NCI-H526 (cell line): ENCODE measurements at regions not wholly inside any gene's neighbourhood (a gene's known extent, or its start where the extent isn't known, plus 50 kb on each side); places are given as distances from the start of the nearest gene placed in this dataset.
A peak's percentile ranks its signal among the peaks of the same experiment; 100 is the strongest.

ENCODE experiments used
- DNase-seq, 2 experiments: peaks; one replicate each; lab custom pipeline; 2025; lab: John Stamatoyannopoulos, UW

GRCh38 chr2:157184161-157184895, 73.2 kb upstream of the GALNT5 start:
- no peak for DNase-seq

GRCh38 chr2:157185476-157186227, 71.9 kb upstream of the GALNT5 start:
- DNase-seq, result no peak

- no peak for DNase-seq
Observed at GRCh38 chr2:157190151-157190550, 67.4 kb upstream of the GALNT5 start.

- no peak for DNase-seq
Observed at GRCh38 chr2:157191186-157191585, 66.3 kb upstream of the GALNT5 start.

- DNase-seq, result no peak
Observed at GRCh38 chr2:157192445-157193423, 64.8 kb upstream of the GALNT5 start.

GRCh38 chr2:157193461-157193860, 64.0 kb upstream of the GALNT5 start:
- DNase-seq, result no peak

GRCh38 chr2:157194097-157194688, 63.3 kb upstream of the GALNT5 start:
- DNase-seq, result peak in 1 of 2 experiments; percentile 64

- DNase-seq, result no peak
Observed at GRCh38 chr2:157194844-157195243, 62.7 kb upstream of the GALNT5 start.

GRCh38 chr2:157196956-157197355, 60.5 kb upstream of the GALNT5 start:
- DNase-seq, result no peak

GRCh38 chr2:157197848-157198247, 59.7 kb upstream of the GALNT5 start:
- no peak for DNase-seq

- no peak for DNase-seq
Observed at GRCh38 chr2:157203651-157204050, 53.9 kb upstream of the GALNT5 start.

GRCh38 chr2:157204401-157204800, 53.1 kb upstream of the GALNT5 start:
- DNase-seq, result no peak

- DNase-seq, result no peak
Observed at GRCh38 chr2:157206916-157207315, 50.6 kb upstream of the GALNT5 start.
